H9 (cell line): ENCODE measurements at regions not wholly inside any gene's neighbourhood (a gene's known extent, or its start where the extent isn't known, plus 50 kb on each side); places are given as distances from the start of the nearest gene placed in this dataset.

Experiments
- DNase-seq: peaks from one replicate; pipeline ENCODE4 v3.0.0-alpha.2; 2017
- H2AFZ ChIP-seq: one replicate; pipeline ENCODE4 v1.6.1; 2013; ENCODE audit warnings: mild to moderate bottlenecking, low read length, control low read depth, moderate library complexity
- H2AK5ac ChIP-seq: 2 replicates; pipeline ENCODE4 v1.6.1; 2013; ENCODE audit warnings: low read length, control low read depth, mixed read lengths; ENCODE audit not compliant: insufficient read length
- H2BK120ac ChIP-seq: one replicate; pipeline ENCODE4 v1.6.1; 2013; ENCODE audit warnings: low read depth, mild to moderate bottlenecking, low read length, control low read depth, inconsistent platforms; ENCODE audit not compliant: poor library complexity, severe bottlenecking
- H2BK12ac ChIP-seq: 2 replicates; pipeline ENCODE4 v1.6.1; 2013; ENCODE audit warnings: low read length, control low read depth, mixed read lengths, low read depth; ENCODE audit not compliant: insufficient read length
- H2BK15ac ChIP-seq: 2 replicates; pipeline ENCODE4 v1.6.1; 2013; ENCODE audit warnings: low read depth, low read length, control low read depth
- H2BK20ac ChIP-seq: one replicate; pipeline ENCODE4 v1.6.1; 2013; ENCODE audit warnings: low read depth, mild to moderate bottlenecking, low read length, control low read depth, inconsistent platforms; ENCODE audit not compliant: poor library complexity, severe bottlenecking
- H2BK5ac ChIP-seq: 2 replicates; pipeline ENCODE4 v1.6.1; 2013; ENCODE audit warnings: low read length, control low read depth, mixed read lengths; ENCODE audit not compliant: insufficient read length
- H3K14ac ChIP-seq: 2 replicates; pipeline ENCODE4 v1.6.1; 2013; ENCODE audit warnings: low read length, control low read depth; ENCODE audit not compliant: insufficient read depth
- H3K18ac ChIP-seq: 2 replicates; pipeline ENCODE4 v1.6.1; 2013; ENCODE audit warnings: low read depth, mild to moderate bottlenecking, mixed read lengths, low read length, control low read depth; ENCODE audit not compliant: insufficient read length
- H3K23ac ChIP-seq: 2 replicates; pipeline ENCODE4 v1.6.1; 2013; ENCODE audit warnings: low read length, control low read depth, mixed read lengths, low read depth; ENCODE audit not compliant: insufficient read length
- H3K23me2 ChIP-seq: 2 replicates; pipeline ENCODE4 v1.6.1; 2013; ENCODE audit warnings: low read depth, mild to moderate bottlenecking, mixed read lengths, low read length, control low read depth; ENCODE audit not compliant: insufficient read length, poor library complexity, severe bottlenecking
- H3K27ac ChIP-seq: 2 replicates; pipeline ENCODE4 v1.5.1; 2013; ENCODE audit warnings: low read length, control low read depth, mixed read lengths, low read depth; ENCODE audit not compliant: insufficient read length
- H3K27me3 ChIP-seq: 2 replicates; pipeline ENCODE4 v1.6.1; 2013; ENCODE audit warnings: low read length, control low read depth, inconsistent platforms; ENCODE audit not compliant: insufficient read depth
- H3K4ac ChIP-seq: 2 replicates; pipeline ENCODE4 v1.6.1; 2013; ENCODE audit warnings: low read depth, mild to moderate bottlenecking, control low read depth, inconsistent platforms, low read length, moderate library complexity
- H3K4me1 ChIP-seq: 2 replicates; pipeline ENCODE4 v1.6.1; 2013; ENCODE audit warnings: low read length, control low read depth, inconsistent platforms; ENCODE audit not compliant: insufficient read depth
- H3K4me2 ChIP-seq: 2 replicates; pipeline ENCODE4 v1.6.1; 2013; ENCODE audit warnings: low read length, control low read depth, mixed read lengths; ENCODE audit not compliant: insufficient read length, insufficient read depth
- H3K56ac ChIP-seq: 2 replicates; pipeline ENCODE4 v1.6.1; 2013; ENCODE audit warnings: low read depth, mild to moderate bottlenecking, mixed read lengths, low read length, control low read depth; ENCODE audit not compliant: insufficient read length
- H3K79me1 ChIP-seq: 2 replicates; pipeline ENCODE4 v1.6.1; 2013; ENCODE audit warnings: low read depth, mild to moderate bottlenecking, moderate library complexity, low read length, control low read depth, inconsistent platforms; ENCODE audit not compliant: insufficient read depth, poor library complexity, severe bottlenecking
- H3K79me2 ChIP-seq: 2 replicates; pipeline ENCODE4 v1.6.1; 2013; ENCODE audit warnings: low read length, control low read depth, inconsistent platforms; ENCODE audit not compliant: insufficient read depth
- H3K9ac ChIP-seq: 2 replicates; pipeline ENCODE4 v1.6.1; 2013; ENCODE audit warnings: low read length, control low read depth, mixed read lengths; ENCODE audit not compliant: insufficient read length; ENCODE audit errors: extremely low read depth
- H3K9me3 ChIP-seq: one replicate; pipeline ENCODE4 v1.6.1; 2013; ENCODE audit warnings: low read depth, low read length, inconsistent platforms; ENCODE audit not compliant: control insufficient read depth
- H3T11ph ChIP-seq: one replicate; pipeline ENCODE4 v1.6.1; 2013; ENCODE audit warnings: mild to moderate bottlenecking, low read length, control low read depth, inconsistent platforms
- H4K20me1 ChIP-seq: one replicate; pipeline ENCODE4 v1.6.1; 2013; ENCODE audit not compliant: control insufficient read depth, insufficient read length, insufficient read depth
- H4K5ac ChIP-seq: 2 replicates; pipeline ENCODE4 v1.6.1; 2013; ENCODE audit warnings: low read depth, mild to moderate bottlenecking, mixed read lengths, low read length, control low read depth; ENCODE audit not compliant: insufficient read length
- H4K8ac ChIP-seq: replicated peaks from 2 replicates; pipeline ENCODE4 v1.6.1; 2013; ENCODE audit warnings: low read length, control low read depth, mixed read lengths, low read depth; ENCODE audit not compliant: insufficient read length
- H4K91ac ChIP-seq: 2 replicates; pipeline ENCODE4 v1.6.1; 2013; ENCODE audit warnings: low read depth, mild to moderate bottlenecking, moderate library complexity, mixed read lengths, low read length, control low read depth; ENCODE audit not compliant: insufficient read length
- H3K27ac Mint-ChIP-seq, 3 experiments: 2 replicates in 2 of 3; 3 replicates in 1 of 3; pipeline ENCODE4 v1.8.0; 2020 to 2021; ENCODE audit warnings: mixed read lengths in 3 of 3, mild to moderate bottlenecking in 1 of 3, moderate library complexity in 1 of 3
- H3K27me3 Mint-ChIP-seq: 2 replicates; pipeline ENCODE4 v1.8.0; 2021; ENCODE audit warnings: low read depth, mild to moderate bottlenecking, moderate library complexity, mixed read lengths
- H3K36me3 Mint-ChIP-seq, 3 experiments: 2 replicates in 2 of 3; 3 replicates in 1 of 3; pipeline ENCODE4 v1.8.0; 2020 to 2021; ENCODE audit warnings: low read depth in 3 of 3, mixed read lengths in 3 of 3; ENCODE audit not compliant: insufficient read depth in 1 of 3
- H3K4me1 Mint-ChIP-seq, 2 experiments: 2 replicates each; pipeline ENCODE4 v1.8.0; 2020; ENCODE audit warnings: mixed read lengths in 2 of 2
- H3K4me3 Mint-ChIP-seq, 2 experiments: 2 replicates in 1 of 2; 3 replicates in 1 of 2; pipeline ENCODE4 v1.8.0; 2020 to 2021; ENCODE audit warnings: mild to moderate bottlenecking in 2 of 2, mixed read lengths in 2 of 2, moderate library complexity in 1 of 2
- H3K9me3 Mint-ChIP-seq, 2 experiments: 2 replicates in 1 of 2; 3 replicates in 1 of 2; pipeline ENCODE4 v1.8.0; 2020; ENCODE audit warnings: mild to moderate bottlenecking in 2 of 2, mixed read lengths in 2 of 2, moderate library complexity in 1 of 2
- CTCF ChIP-seq: fragments of 200-600 bp; sonication (generic); conservative IDR thresholded peaks from 3 replicates; pipeline ENCODE4 v1.8.0; 2021; ENCODE audit warnings: antibody characterized with exemption, mild to moderate bottlenecking
- WGBS: extraction: QIAGEN DNeasy Blood & Tissue Kit; methylation state at CpG from one replicate; pipeline ENCODE4 v1.1.7; 2013; ENCODE audit warnings: missing lambda C conversion rate, low lambda C conversion rate, mixed read lengths; ENCODE audit not compliant: insufficient read length; ENCODE audit errors: extremely low coverage; 5-methylcytosine and 5-hydroxymethylcytosine counted together

- WGBS = no CpG with 5 or more reads among the region's 8 CpGs
- Histone ChIP-seq H3K4ac (no peak overlapping the region), H3K23ac (no peak overlapping the region), H2BK5ac (no peak overlapping the region), H2AK5ac (no peak overlapping the region), H4K91ac (no peak overlapping the region), H2AFZ (no peak overlapping the region), H2BK15ac (no peak overlapping the region), H4K5ac (no peak overlapping the region), H3K4me2 (no peak overlapping the region), H3K9ac (no peak overlapping the region), H2BK120ac (no peak overlapping the region), H3K79me1 (no peaks in the 10 kb centered on the region), H2BK20ac (no peak overlapping the region), H2BK12ac (no peak overlapping the region), H3T11ph (no peak overlapping the region), H4K20me1 (no peaks in the 10 kb centered on the region), H3K18ac (no peak overlapping the region), H3K79me2 (no peaks in the 10 kb centered on the region), H4K8ac (no peak overlapping the region), H3K14ac (no peak overlapping the region), H3K27ac (no peak overlapping the region), H3K9me3 (no peaks in the 10 kb centered on the region), H3K4me1 (no peaks in the 10 kb centered on the region), H3K23me2 (no peaks in the 10 kb centered on the region), H3K56ac (no peak overlapping the region), H3K27me3 (no peaks in the 10 kb centered on the region)
- TF ChIP-seq CTCF = peak; percentile 85
- H3K4me3 Mint-ChIP-seq = no peak overlapping the region
- peaks cover 3 to 15% of the 10 kb centered on the region in 2 experiments for H3K4me1 Mint-ChIP-seq
- H3K9me3 Mint-ChIP-seq = no peaks in the 10 kb centered on the region; a peak in 2 of 5 replicates
- no peaks in the 10 kb centered on the region for H3K27me3 Mint-ChIP-seq
- no peaks in the 10 kb centered on the region for H3K36me3 Mint-ChIP-seq
- H3K27ac Mint-ChIP-seq = no peak overlapping the region; a peak in 1 of 7 replicates
- peak; percentile 69 for DNase-seq
Observed at GRCh38 chr1:208652296-208653160, 408.3 kb upstream of the PLXNA2 start.
